Stomach smooth muscle (tissue), 2 donors: ENCODE measurements at regions not wholly inside any gene's neighbourhood (a gene's known extent, or its start where the extent isn't known, plus 50 kb on each side); places are given as distances from the start of the nearest gene placed in this dataset.

ENCODE experiments used
- H3K27ac ChIP-seq: one replicate; pipeline ENCODE4 v1.7.0; 2013; ENCODE audit warnings: mild to moderate bottlenecking, low read length, inconsistent platforms
- H3K27me3 ChIP-seq, 2 donors: one replicate each; pipeline ENCODE4 v1.7.0; 2013; ENCODE audit warnings: low read length in 2 of 2; ENCODE audit not compliant: insufficient read depth in 2 of 2, control insufficient read depth in 1 of 2
- H3K36me3 ChIP-seq, 2 donors: one replicate each; pipeline ENCODE4 v1.7.0; 2013; ENCODE audit warnings: low read length in 2 of 2; ENCODE audit not compliant: control insufficient read depth in 2 of 2, insufficient read depth in 2 of 2
- H3K4me1 ChIP-seq: one replicate; pipeline ENCODE4 v1.7.0; 2013; ENCODE audit warnings: low read length; ENCODE audit not compliant: control insufficient read depth, insufficient read depth
- H3K4me3 ChIP-seq, 2 donors: one replicate each; pipeline ENCODE4 v1.7.0; 2013; ENCODE audit warnings: low read length in 2 of 2
- H3K9ac ChIP-seq, 2 donors: one replicate each; pipeline ENCODE4 v1.7.0; 2013; ENCODE audit warnings: low read length in 2 of 2, mild to moderate bottlenecking in 1 of 2
- H3K9me3 ChIP-seq, 2 donors: one replicate each; pipeline ENCODE4 v1.7.0; 2013; ENCODE audit warnings: low read length in 2 of 2; ENCODE audit not compliant: control insufficient read depth in 2 of 2
- donor health status: healthy.
- donor health status: Pancreatic carcinoma.

DNA sequence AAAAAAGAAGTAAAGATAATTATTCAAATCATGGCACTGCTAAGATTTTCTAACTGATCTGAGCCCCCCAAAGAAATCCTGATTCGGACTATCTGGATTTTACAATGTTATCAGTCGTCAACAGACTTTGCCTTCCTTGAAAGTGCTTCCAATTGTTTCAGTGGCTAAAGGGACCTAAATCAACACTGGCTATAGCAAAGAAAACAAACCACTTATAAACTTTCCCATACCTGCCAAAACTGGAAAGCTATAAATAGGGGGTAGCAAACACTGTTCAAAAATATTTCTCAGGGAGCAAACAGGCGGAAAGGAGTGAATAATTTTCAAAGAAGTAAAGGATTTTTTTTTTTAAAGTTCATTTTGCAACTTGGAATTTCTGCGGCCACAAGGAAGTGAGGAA, 105.6 kb upstream of the LIFR start:
- H3K4me3 ChIP-seq, result no peak overlapping the region
- no peaks in the 10 kb centered on the region for H3K9me3 ChIP-seq
- H3K27ac ChIP-seq, result no peak overlapping the region
- H3K36me3 ChIP-seq, result no peaks in the 10 kb centered on the region
- peaks cover 0 to 2% of the 10 kb centered on the region in 2 donors for H3K27me3 ChIP-seq
- peaks cover 3% of the 10 kb centered on the region for H3K4me1 ChIP-seq
- H3K9ac ChIP-seq, result no peak overlapping the region

DNA sequence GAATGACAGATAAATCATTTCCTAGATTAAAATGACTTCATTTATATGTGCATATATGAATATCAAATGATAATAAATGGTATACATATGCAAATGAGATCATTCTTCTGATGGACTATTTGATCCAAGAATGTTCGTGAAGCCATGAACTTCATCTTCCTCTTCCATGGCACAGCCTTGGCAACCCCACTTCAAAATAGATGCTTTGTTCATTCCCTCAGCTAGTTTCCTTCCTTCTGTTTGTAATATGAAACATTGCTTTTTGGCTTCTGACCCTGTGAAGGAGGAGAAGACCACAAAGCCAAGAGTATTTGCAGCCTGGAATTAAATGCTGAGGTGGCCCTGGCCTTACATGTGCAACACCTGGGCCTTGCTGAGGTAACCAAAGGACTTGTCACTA, 106.8 kb upstream of the LIFR start:
- Histone ChIP-seq H3K36me3 (no peaks in the 10 kb centered on the region), H3K9me3 (no peaks in the 10 kb centered on the region), H3K4me1 (peaks cover 3% of the 10 kb centered on the region), H3K27ac (no peak overlapping the region), H3K27me3 (peaks cover 0 to 4% of the 10 kb centered on the region in 2 donors), H3K9ac (no peak overlapping the region), H3K4me3 (no peak overlapping the region)

DNA sequence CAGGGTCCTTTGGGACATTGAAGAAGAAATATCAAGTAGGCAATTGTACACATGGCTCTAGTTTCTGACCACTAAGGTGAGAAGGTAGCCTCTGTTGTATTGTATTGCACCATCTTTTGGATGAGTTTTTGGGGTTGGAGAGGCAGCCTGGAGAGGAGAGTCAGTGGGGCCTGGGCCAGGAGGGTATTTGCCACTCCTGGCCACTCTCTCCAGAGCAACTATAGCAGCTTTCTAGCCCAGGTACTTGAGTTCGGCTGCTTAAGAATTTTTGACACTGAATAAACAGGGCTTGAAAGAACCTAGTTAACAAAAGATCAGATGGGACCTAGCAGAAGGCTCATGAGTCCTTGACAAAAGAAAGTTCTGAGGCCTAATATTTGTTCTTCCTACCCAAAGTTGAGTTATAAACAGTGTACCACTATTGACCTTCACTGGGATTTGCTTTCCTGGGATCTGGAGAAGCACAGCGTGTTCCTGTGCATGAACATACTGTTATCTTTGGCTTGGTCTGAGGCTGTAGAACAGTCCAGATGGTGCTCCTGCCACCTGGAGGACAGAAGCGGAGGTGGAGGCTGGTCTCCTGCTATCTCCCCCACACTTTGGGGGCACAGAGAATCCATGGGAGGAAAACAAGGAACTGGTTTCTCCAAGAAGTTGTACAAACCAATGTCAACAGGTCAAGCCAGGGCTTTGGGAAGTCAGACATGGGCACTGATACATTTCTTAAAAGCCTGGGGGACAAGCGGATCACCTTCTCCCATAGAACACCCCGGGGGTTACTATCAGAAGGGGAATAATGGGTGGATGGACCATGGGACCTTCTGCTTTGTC, 110.4 kb upstream of the LIFR start:
- peaks cover 0 to 4% of the 10 kb centered on the region in 2 donors for H3K27me3 ChIP-seq
- H3K27ac ChIP-seq, result no peak overlapping the region
- H3K36me3 ChIP-seq, result no peaks in the 10 kb centered on the region
- no peaks in the 10 kb centered on the region for H3K9me3 ChIP-seq
- H3K4me3 ChIP-seq, result no peak overlapping the region
- H3K4me1 ChIP-seq, result peaks cover 3% of the 10 kb centered on the region
- no peak overlapping the region for H3K9ac ChIP-seq

DNA sequence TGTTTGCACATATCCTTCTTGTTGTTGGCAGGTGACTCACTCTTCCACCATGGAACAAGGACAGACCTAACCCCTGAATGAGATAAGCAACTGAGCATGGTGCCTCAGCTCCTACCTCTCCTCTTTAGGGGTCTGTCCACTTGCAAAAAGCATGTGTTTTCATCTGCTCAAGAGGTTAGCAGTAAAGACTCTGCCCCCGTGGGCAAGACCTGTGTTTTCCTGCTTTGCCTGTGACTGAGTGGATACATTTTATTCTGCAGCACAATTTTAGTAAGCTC, 111.0 kb upstream of the LIFR start:
- Histone ChIP-seq H3K27ac (no peak overlapping the region), H3K36me3 (no peaks in the 10 kb centered on the region), H3K27me3 (peaks cover 0 to 4% of the 10 kb centered on the region in 2 donors), H3K4me1 (peaks cover 3% of the 10 kb centered on the region), H3K9me3 (no peaks in the 10 kb centered on the region), H3K9ac (no peak overlapping the region), H3K4me3 (no peak overlapping the region)

GRCh38 chr5:38669361-38669880, 113.0 kb upstream of the LIFR start:
- Histone ChIP-seq H3K27me3 (peaks cover 0 to 4% of the 10 kb centered on the region in 2 donors), H3K4me1 (peaks cover under 1% of the 10 kb centered on the region), H3K36me3 (no peaks in the 10 kb centered on the region), H3K9ac (no peak overlapping the region), H3K4me3 (no peak overlapping the region), H3K27ac (no peak overlapping the region), H3K9me3 (no peaks in the 10 kb centered on the region)

DNA sequence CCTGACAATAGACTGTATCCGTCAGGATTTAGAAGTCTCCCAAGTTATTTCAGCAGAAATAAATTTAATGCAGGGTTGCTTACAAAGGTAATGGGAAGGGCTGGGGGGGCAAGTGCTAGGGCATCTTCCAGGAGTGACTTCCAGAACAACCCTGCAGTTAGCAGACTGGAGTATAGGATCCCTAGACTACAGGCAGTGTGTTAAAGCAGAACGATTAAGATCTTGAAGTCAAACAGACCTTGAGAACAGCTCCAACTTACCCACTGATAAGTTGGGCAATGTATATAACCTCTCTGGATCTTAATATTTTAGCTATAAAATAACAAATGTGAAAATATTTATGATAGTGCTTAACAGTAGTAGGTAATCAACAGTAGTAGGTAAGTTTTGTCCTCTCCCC, 113.6 kb upstream of the LIFR start:
- Histone ChIP-seq H3K27me3 (peaks cover 0 to 2% of the 10 kb centered on the region in 2 donors), H3K4me1 (no peaks in the 10 kb centered on the region), H3K4me3 (no peak overlapping the region), H3K27ac (no peak overlapping the region), H3K9ac (no peak overlapping the region), H3K9me3 (no peaks in the 10 kb centered on the region), H3K36me3 (no peaks in the 10 kb centered on the region)

DNA sequence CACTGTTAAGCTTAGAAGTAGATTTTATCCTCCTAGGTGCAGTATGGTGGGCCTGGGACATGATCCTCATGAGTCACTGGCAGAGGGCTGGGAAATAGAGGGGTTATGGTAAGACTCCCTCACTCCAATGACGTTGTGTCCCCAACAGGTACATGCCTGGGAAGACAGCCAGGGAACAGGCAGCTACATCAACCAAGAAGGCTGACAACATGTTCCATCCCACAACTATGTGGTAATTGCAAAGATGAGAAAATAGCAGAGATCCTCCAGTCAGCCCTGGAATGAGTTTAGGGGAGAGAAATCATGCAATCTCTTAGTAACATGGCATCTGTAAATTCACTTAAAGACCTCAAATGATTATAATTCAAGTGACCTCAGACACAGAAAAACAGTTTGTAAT, 114.4 kb upstream of the LIFR start:
- H3K36me3 ChIP-seq, result no peaks in the 10 kb centered on the region
- no peak overlapping the region for H3K4me3 ChIP-seq
- H3K27ac ChIP-seq, result no peak overlapping the region

DNA sequence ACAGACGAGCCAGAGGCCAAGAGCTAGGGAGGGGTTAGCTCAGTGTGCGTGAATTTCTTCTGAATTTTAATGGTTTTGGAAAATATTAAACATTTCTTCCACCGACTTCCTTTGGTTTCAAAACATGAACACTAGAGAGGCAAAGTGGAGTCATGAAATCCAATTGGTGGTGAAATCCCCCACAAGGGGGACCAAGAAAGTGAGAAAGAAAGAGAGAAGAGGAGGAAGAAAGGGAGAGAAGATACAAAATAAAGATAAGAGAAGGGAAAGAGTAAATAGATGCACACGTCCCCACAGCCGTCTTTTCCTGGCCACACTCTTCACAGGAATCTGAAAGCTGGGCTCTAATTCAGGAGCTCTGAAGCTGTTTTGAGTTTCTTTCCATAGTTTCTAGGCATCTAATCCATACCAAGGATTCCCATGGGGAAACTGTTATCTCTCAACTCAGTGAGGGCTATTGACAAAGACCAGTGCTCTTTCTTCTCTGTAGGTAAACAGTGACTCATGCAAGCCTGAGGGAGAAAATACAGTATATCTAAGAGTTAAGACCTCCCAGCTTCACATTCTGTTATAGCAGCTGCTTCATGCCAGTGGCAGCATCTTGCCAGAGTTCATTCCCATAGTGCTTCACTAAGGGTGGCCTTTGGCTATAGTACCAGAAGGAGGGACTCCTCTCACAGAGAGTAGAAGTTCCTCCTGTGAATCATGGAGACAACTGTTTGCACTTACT, 115.8 kb upstream of the LIFR start:
- Histone ChIP-seq H3K9ac (no peak overlapping the region), H3K36me3 (no peaks in the 10 kb centered on the region), H3K4me1 (no peaks in the 10 kb centered on the region), H3K9me3 (no peaks in the 10 kb centered on the region), H3K27ac (no peak overlapping the region), H3K27me3 (peaks cover 0 to 2% of the 10 kb centered on the region in 2 donors), H3K4me3 (no peak overlapping the region)

More for the DNA sequence above, 114.4 kb upstream of the LIFR start:
- Histone ChIP-seq H3K4me1 (no peaks in the 10 kb centered on the region), H3K9me3 (no peaks in the 10 kb centered on the region), H3K9ac (no peak overlapping the region), H3K27me3 (peaks cover 0 to 2% of the 10 kb centered on the region in 2 donors)

GRCh38 chr5:38673671-38674071, 117.2 kb upstream of the LIFR start:
- Histone ChIP-seq H3K4me1 (no peaks in the 10 kb centered on the region), H3K27me3 (no peaks in the 10 kb centered on the region), H3K4me3 (no peak overlapping the region), H3K27ac (no peak overlapping the region), H3K9ac (no peak overlapping the region), H3K36me3 (no peaks in the 10 kb centered on the region), H3K9me3 (no peaks in the 10 kb centered on the region)

- H3K4me1 ChIP-seq, result no peaks in the 10 kb centered on the region
- no peaks in the 10 kb centered on the region for H3K9me3 ChIP-seq
- no peak overlapping the region for H3K27ac ChIP-seq
- H3K9ac ChIP-seq, result no peak overlapping the region
- no peaks in the 10 kb centered on the region for H3K36me3 ChIP-seq
- no peaks in the 10 kb centered on the region for H3K27me3 ChIP-seq
- H3K4me3 ChIP-seq, result no peak overlapping the region
Measured at GRCh38 chr5:38675443-38675842, 119.0 kb upstream of the LIFR start.

DNA sequence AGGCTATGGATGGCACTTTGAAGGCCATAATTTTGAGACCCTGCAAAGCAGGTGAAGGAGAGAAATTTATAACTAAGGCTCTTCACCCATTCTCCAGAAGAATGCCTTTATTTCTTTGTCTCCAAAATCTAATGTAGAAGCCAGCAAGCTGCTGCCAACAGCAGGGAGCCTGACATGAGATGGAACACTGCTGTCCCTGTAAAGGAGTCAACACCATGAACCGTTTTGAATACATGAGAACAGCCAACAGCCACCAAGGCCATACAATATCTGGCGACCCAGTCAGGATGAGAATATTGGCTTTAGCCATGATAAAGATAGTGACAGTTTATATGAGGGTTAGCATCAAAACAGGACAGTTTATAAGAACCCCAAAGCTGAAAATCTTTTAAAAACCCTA, 121.2 kb upstream of the LIFR start:
- Histone ChIP-seq H3K4me3 (no peak overlapping the region), H3K27me3 (no peaks in the 10 kb centered on the region), H3K36me3 (no peaks in the 10 kb centered on the region), H3K4me1 (no peaks in the 10 kb centered on the region), H3K27ac (no peak overlapping the region), H3K9me3 (no peaks in the 10 kb centered on the region), H3K9ac (no peak overlapping the region)
